ENCODE measurements at regions not wholly inside any gene's neighbourhood (a gene's known extent, or its start where the extent isn't known, plus 50 kb on each side); places are given as distances from the start of the nearest gene placed in this dataset.

GRCh38 chr16:7765079-7765550 is 432.5 kb downstream of the RBFOX1 start (continued):
- TF ChIP-seq ATF2 (IDR thresholded peaks at IDR 0.05; ENCODE audit: low read length) (peak; percentile 27; the same call in 1 of the 2 replicates), BACH1 (IDR thresholded peaks at IDR 0.05; ENCODE audit: low read length) (no peak), TCF12 (IDR thresholded peaks at IDR 0.05; ENCODE audit: low read depth, low read length) (peak; percentile 55; the same call in 1 of the 2 replicates), SP1 (IDR thresholded peaks at IDR 0.05; ENCODE audit: low read depth, low read length) (0 out of 2 replicates have a peak, but pooled peaks have one; percentile 40), EP300 (IDR thresholded peaks at IDR 0.05; ENCODE audit: borderline replicate concordance in 1 of 2, low read depth in 2 of 2, low read length in 2 of 2) (peak in 1 of 2 experiments; percentile 88; a peak in 1 of 3 replicates), KDM1A (IDR thresholded peaks at IDR 0.05; ENCODE audit: borderline replicate concordance, low read length) (no peak), HDAC6 (IDR thresholded peaks at IDR 0.05; ENCODE audit: low read depth, low read length) (no peak), TEAD4 (IDR thresholded peaks at IDR 0.05; ENCODE audit: low read depth, low read length) (no peak), RXRA (IDR thresholded peaks at IDR 0.05; ENCODE audit: insufficient read depth, low read depth, low read length) (no peak), CHD7 (IDR thresholded peaks at IDR 0.05; ENCODE audit: insufficient replicate concordance, low read length) (peak; percentile 75)
